GM19043 (cell line): ENCODE measurements at regions not wholly inside any gene's neighbourhood (a gene's known extent, or its start where the extent isn't known, plus 50 kb on each side); places are given as distances from the start of the nearest gene placed in this dataset.
"Not testable (repeated sequence)": the region's sequence is repeated elsewhere in the genome, so short reads cannot be mapped to it uniquely, and the experiment has no call there.

ENCODE experiments used
- ATAC-seq: cut with Tn5 transposase; IDR thresholded peaks from one replicate; pipeline ENCODE4 v1.9.1; 2021; ENCODE audit warnings: low read depth; ENCODE audit not compliant: unreplicated experiment

DNA sequence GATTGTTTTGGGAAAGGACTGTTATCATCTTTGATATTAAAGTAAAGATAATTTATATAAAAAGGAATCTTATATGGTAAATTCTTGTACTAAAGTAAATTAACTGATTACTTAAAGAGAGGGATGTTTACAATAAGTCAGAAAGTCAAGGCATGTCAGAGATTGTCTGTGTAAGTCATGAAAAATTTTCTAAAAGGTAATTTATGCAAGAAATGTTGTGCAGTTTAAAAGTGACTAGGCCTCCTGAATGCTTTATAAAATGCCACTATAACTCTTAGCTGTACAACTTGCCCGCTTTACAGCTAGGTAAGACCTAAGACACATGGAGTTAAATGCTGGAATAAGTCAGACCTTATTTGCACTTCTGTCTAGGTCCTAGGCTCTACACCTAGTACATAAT is 692.9 kb downstream of the GBE1 start:
- no peak for ATAC-seq

DNA sequence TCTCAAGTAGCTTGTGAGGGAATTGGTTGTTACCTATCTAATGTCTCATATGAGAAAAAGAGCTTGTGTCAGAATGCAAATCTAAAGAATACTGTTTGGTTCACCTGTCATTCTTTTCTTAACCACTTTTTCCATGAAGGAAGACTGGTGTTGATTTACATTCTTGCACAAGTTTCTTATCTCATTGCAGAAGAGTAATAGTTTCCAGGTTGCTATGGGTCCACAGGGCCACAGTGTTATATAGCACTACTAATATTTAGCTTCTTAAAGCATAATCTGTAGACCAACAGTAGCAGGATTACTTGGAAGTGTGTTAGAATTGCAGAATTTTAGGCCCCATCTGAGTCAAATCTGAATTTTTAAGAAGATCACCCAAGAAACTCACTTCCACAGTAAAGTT is 697.5 kb downstream of the GBE1 start:
- no peak for ATAC-seq

DNA sequence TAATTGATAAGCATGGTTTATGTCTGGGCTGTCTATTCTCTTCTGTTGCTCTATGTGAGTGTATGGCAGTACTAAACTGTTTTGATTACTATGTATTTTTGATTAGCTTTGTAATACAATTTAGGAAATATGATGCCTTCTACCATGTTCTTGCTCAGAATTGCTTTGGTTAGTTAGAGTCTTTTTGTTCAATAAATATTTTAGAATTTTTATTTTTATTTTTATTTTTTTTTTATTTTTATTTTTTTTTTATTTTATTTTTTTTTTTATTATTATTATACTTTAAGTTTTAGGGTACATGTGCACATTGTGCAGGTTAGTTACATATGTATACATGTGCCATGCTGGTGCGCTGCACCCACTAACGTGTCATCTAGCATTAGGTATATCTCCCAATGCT is 710.3 kb downstream of the GBE1 start:
- not testable (repeated sequence) for ATAC-seq

DNA sequence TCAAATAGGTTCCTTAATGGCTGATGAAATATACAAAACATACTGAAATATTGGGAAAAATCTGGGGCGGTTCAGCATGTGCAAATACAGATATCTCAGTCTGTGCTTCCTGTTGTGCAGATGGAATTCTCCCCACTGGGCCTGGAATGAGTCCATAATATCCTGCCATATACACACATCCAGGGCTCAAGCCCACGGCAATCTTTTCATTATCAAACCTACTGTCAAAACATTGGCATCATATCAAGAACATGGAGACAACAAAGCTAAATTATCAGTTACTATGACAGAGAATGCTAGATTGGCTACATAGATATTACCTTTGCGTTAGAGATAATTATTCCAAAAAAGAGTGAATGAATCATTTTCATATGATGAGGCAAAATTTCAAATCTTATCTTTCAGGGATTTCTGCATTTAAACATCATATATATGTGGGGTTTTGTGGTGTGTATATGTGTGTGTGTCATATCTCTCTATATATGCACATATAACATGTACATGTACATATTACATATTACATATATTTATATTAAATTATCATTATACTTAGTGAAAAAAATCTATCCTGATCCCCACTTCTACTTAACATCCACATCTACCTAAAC is 713.3 kb downstream of the GBE1 start:
- ATAC-seq: no peak

DNA sequence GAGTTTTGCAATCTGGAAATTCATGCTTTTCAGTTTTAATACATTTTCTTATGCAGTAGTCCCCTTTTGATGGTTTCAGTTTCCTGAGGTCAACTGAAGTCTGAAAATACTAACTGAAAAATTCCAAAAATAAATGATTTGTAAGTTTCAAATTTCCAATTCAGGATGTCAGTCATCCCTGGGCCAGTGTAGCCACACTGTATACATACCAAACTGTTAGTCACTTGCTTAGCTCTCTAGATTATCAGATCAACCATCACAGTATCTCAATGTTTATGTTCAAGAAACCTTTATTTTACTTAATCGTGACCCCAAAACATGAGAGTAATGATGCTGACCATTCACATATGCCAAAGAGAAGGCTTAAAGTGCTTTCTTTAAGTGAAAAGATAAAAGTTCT is 715.5 kb downstream of the GBE1 start:
- ATAC-seq: no peak

DNA sequence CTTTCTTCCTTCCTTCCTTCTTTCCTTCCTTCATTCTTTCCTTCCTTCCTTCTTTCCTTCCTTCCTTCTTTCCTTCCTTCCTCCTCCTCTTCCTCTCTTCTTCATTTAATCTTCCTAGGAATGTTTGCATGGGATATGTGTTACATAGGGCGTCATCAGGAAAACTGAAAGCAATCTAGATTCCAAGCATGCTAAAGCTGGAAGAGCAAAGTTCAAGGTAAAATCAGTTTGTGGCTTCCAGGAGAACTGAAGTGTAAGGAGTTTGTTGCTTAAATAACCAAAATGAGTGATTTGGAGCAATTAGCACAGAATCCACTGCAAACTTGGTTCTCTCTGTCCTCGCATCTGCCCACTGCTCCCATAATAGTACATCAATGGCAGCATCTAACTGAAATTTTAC is 716.2 kb downstream of the GBE1 start:
- ATAC-seq: no peak

DNA sequence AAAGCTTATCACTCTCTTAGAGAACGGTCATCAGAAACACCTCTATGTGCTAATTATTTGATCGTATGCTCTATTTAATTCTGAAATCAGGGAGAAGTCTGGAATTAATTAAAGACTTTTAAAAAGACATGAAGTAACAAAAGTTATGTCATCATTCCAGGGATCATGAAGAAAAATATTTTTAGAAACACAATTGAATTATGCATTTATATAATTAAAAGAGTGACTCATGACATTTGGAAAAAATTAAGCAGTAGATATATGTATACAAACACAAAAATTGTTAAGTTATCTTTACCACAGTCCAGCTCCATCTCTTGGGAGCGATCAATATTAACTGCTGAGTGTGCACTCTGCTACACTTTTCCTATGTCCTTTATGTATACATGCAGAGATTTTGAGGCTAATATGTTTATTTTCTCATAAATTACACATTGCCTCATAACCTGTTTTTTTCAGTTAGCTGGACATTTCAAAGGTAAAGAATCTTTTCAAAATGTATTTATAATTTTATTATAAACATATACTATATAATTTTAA is 717.7 kb downstream of the GBE1 start:
- ATAC-seq: no peak

DNA sequence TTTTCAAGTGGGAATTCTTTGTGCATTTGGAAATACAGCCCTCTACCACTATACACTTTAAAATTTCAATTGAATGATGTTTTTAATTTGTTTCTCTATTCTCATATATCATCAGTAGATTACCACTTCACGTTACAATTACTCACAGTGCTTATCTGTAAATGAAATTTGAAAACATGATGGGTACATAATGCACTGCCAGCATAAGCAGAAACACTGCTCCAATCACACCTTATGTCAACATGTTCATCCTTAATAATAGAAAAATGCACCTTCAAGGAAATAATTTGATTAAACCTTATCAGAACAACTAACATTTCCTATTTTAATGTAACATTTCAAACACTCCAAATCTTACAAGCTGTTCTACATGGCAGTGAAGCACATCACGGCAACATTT is 718.4 kb downstream of the GBE1 start:
- no peak for ATAC-seq

DNA sequence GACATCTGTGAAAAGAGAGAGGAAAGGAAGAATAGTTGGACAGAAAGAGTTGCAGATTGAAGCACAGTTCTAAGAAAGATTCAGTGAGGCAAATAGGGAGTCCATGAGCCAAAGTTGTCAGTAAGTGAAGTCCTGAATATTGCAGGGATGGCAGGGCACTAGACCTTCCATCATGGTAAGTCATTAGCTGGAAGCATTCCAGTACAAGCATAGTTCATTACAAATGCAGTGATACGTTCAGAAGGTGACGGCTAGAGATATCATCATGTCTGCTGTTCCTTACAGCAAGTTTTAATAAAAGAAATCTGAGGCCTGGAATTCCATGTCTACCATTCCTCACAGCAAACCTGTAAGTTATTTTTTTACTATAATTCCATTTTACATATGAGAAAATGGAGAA is 720.1 kb downstream of the GBE1 start:
- no peak for ATAC-seq

DNA sequence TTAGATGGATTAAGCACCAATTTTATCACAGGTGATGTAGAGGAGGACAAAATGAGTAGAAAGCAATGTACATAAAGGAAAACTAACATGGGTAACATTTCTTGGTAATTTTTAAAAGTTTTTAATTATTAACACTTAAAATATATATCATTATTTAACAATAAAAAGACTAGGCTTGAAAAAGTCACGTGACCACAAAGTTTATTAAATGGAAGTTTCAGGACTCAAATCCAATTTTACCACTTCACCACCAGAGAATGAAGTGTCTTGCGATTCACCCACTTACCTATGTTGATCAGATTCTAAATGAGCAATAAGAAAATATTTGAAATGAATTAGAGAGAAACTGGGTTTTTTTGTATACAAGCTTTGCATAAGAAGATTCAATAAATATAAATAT is 721.3 kb downstream of the GBE1 start:
- no peak for ATAC-seq

DNA sequence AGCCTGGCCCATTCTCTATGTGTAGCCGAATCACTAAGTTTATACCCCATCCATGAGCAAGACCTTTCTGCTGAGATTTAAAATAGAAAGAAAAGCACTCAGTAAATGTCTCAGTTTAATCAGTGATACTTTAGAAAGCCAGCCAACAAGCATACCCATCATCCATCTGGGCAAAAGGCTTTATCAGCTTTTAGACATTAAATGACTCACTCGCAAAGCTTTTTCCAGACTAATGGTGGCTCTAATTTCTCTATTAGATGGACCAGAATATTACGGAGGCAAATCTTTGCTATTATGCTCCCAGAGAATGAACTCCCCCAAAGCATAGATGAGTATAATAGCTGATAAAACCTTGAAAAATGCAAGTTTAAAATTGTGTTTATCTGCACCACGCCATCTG is 727.8 kb downstream of the GBE1 start:
- ATAC-seq: no peak

DNA sequence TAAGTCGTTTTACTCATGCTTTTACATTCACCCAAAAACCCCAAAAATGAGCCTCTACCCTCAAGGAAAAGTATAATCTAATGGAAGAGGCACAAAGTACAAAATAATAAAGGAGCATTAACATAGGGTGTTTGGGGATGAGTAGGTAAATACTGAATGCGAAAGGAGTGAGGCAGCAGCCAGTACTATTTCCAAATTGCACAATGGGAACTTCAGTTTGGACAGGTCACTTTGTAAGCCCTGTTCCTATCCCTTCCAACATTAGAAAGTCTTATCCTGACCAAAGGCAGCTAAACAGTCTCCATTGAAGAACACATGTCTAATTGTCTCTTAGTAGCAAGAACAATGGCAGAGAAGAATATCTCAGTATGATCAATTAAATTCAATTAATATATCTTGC is 728.3 kb downstream of the GBE1 start:
- ATAC-seq: no peak

DNA sequence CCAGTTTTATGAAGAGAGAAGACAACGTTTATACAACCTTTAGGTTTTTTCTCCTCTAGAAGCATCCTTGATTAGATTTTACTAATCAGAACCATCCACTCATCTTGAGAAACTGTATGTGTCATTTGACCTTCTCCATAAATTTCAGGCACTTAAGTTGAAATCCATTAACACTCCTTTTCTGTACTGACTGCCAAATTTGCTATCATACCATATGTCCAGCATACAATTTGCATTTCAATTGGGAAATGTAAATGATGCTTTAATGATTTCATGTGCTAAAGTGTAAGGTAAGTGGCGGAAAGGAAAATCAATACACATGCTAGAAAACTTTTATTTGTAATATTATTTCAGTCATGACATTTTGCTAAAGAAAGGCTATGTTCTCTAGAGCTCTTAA is 731.6 kb downstream of the GBE1 start:
- ATAC-seq: no peak

DNA sequence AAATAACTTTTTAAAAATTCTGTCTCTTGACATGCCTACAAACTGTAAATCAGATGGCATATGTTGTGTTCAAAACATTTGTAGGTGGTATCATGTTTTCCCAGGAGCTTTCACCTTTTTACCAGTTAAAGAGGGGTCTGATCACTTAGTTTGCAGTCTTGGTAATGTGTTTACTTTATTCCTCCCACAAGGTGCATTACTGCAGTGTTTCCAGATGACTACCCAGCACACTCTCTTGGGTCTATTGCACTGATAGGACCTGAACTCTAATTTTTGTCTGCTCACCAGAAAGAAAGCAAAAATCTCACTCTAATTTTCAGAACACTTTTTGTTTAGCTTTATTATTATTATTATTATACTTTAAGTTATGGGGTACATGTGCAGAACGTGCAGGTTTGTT is 734.1 kb downstream of the GBE1 start:
- no peak for ATAC-seq

DNA sequence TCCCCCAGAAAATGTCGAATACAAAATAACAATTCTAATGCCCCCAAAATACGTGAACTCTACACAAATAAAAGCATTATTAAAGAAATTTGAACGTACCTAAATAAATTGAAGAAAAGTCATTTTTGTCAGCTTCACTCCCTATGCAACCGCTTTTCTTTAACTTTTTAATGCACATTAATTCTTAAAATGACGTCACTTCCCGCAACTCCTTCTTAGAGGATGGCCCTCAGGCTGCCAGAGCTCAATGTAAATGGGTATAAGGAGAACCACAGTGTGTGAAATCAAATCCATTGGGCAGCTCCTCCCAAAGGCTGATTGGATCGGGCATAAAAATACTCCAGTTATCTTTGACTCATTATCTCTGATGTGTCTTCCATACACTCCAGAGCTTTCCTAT is 736.9 kb downstream of the GBE1 start:
- ATAC-seq: no peak

DNA sequence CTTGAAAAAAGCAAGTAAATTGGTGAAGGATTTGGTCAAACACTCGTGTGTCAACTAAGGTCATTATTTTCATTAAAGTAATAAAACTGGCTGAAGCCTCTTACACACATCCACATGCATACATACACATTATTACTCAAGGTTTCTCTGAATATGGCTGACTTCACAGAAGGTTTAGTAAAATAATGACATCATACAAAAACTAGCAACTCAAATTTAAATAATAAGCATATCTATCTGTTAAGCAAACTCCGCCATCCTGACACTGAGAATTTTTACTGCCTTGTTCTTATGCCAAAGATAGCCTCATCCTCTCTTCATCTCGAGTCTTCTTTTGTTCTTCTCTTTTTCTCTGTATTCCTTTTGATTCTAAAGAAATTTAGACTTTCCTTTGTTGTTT is 739.1 kb downstream of the GBE1 start:
- no peak for ATAC-seq

DNA sequence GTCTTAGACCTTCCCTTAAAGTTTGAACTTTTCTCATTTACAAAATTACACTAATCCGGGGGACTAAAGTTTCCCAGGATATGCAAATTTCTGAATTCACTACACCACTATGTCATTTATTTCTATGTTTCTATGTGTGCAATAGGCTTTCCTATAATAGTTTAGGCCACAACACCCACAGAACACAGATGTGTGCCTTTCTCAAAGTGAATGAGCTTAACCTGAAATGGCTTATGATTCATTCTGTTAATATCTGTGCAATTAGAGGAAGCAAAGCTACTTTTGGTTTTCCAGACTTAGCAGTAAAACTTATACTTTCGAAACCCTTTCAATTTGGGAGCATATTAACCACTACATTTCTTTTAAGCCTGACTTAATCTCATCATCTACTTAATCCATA is 748.1 kb downstream of the GBE1 start:
- ATAC-seq: no peak

DNA sequence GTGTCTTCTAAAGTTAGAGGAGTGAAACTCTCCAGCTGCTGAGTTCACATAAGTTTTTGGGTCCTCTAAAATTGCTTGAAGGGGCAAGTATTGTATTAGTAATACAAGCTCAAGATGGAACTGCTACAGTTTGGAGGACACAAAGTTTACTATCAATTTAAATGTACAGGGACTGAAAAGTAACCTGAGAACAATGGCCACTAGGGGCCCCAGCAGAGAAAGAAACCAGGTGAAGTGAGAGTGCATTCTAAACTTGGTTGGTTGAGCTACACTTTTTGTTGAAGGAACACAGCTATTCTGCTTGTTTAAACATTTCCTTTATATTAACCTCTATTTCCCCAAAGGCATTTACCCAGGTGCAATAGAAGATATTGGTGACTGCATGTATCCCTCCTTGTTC is 755.5 kb downstream of the GBE1 start:
- no peak for ATAC-seq

DNA sequence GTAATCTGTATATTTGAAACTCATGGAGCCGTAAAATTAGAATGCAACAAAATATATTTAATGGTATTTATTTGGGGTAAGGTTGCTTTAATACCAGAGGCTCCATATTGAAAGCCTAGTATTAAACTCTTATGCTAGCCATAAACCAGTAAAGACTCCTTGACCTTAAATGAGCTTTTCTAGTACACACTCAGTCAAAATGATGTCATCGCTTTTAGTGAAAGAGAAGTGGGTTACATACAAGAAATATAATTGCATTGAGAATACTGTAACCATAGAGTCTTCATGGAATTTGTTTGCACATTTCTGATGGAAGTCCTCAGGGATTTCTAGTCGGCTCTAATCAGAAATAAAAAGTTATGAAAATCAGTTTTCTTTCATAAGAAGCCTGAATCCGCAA is 757.6 kb downstream of the GBE1 start:
- ATAC-seq: no peak

DNA sequence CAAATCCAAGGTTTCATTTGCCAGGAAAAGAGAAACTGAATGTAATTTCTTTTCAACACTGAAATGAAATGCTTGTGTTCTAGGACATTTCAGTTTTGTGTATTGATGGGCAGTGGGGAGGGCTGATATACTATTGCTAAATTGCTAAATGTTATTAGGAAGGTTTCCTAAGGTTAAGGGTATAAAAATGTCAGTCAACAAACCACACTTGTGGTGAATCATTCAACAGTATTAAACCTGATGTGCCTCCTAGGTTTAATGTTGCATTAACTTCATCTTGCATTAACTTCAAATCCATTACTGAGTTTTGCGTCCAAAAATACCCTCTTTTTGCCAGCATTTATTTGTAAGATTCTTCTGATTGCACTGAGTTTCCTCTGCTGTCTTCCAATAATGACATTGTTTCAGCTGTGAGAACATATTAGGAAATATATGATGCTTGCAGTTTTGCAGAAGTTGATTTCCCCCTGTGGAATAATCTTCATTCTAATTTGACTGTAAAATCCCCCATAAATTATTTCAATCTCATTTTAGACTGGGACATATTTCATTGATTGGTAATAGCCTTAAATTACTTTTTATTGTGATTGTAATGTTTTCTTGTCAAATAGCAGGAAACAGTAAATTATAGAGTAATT is 758.3 kb downstream of the GBE1 start:
- no peak for ATAC-seq

DNA sequence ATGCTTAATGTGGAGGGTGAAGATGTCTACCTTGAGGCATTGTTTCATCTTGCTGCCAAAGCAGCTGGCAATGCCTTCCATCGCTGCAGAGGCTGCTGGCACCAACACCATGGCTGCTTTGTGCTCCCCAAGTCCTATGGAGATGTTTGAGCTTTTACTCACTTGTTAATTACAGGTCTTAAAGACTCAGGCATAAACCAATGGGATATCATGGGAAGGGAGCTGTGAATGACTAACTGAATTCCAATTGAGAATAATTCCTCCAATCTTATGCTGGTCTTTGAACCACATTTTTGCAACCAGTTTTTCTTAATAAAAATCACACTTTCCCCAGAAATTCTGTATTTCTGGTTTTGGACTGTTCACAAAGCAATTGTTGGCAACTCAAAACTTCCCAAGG is 762.0 kb downstream of the GBE1 start:
- no peak for ATAC-seq

DNA sequence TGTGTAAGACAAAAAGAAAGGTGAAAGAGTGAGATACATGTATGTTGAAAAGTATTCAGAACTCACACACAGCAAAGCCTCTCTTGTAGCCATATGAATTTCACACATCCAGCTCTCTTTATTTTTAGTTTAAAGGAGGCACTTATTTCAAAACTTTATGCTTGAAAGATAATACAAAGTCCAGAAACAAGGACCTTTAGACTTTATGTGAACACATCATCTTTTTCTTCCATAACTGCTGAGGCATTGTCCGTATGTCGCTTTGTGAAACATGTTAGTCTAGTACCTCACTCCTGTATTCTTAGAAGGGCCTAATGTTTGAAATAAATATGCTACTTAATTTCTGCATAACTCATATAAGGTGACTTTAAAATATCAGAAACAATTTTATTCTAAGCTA is 763.4 kb downstream of the GBE1 start:
- no peak for ATAC-seq

DNA sequence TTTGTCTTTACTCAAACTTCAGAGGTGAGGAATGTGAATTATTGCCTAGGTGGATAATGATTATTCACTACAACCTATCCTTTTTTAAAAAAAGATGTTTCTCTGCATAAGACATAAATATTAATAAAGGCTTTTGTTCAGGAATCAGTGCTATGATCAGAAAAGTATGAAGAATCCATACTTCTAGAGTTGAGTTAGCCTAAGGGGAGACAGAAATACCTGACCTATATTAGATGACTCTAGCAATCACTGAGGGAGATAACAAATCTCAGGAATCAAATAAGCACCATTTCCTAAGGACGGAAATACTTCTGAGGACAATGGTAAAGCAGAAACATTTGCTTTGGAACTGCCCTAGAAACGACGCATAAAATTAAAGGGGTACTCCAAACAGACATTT is 763.8 kb downstream of the GBE1 start:
- no peak for ATAC-seq
